Uterus (tissue), 3 donors: ENCODE measurements at regions not wholly inside any gene's neighbourhood (a gene's known extent, or its start where the extent isn't known, plus 50 kb on each side); places are given as distances from the start of the nearest gene placed in this dataset.

Experiments
- DNase-seq, 2 donors: peaks; one replicate each; pipeline ENCODE4 v3.0.0-alpha.2; 2019 to 2020
- H3K27ac ChIP-seq, 2 donors: fragments of 200-600 bp; sonication (generic); 1 replicate in 1 of 2; 2 replicates in 1 of 2; pipeline ENCODE4 v1.5.1; 2016 to 2018
- H3K27me3 ChIP-seq, 2 donors: fragments of 200-600 bp; sonication (generic); one replicate each; pipeline ENCODE4 v1.5.1; 2018 to 2019; ENCODE audit warnings: control low read depth in 1 of 2
- H3K36me3 ChIP-seq, 2 donors: fragments of 200-600 bp; sonication (generic); one replicate each; pipeline ENCODE4 v1.5.1; 2019; ENCODE audit warnings: control low read depth in 1 of 2
- H3K4me1 ChIP-seq, 2 donors: fragments of 200-600 bp; sonication (generic); one replicate each; pipeline ENCODE4 v1.5.1; 2018 to 2019; ENCODE audit warnings: control low read depth in 1 of 2
- H3K4me3 ChIP-seq, 2 donors: fragments of 200-600 bp; sonication (generic); 1 replicate in 1 of 2; 2 replicates in 1 of 2; pipeline ENCODE4 v1.5.1; 2018 to 2019; ENCODE audit warnings: mild to moderate bottlenecking in 1 of 2
- H3K9me3 ChIP-seq, 2 donors: fragments of 200-600 bp; sonication (generic); one replicate each; pipeline ENCODE4 v1.5.1; 2019; ENCODE audit warnings: control low read depth in 1 of 2
- CTCF ChIP-seq, 4 experiments: fragments of 200-600 bp in 2 of 4; fragments of 450-650 bp in 2 of 4; sonication (generic) in 2 of 4; IDR thresholded peaks; one replicate each; pipeline ENCODE4 v1.5.1; 2016 to 2019; ENCODE audit warnings: antibody characterized with exemption in 4 of 4, mild to moderate bottlenecking in 2 of 4, moderate library complexity in 1 of 4
- POLR2A ChIP-seq, 2 donors: fragments of 450-650 bp; IDR thresholded peaks; one replicate each; pipeline ENCODE4 v1.6.1; 2016; ENCODE audit warnings: antibody characterized with exemption in 2 of 2, mild to moderate bottlenecking in 1 of 2, moderate library complexity in 1 of 2
- intact Hi-C: fragments of 100-400 bp; cut with DNase I; formaldehyde crosslinking; loops from one replicate; pipeline ENCODE4 v1.15.1; 2023; ENCODE audit warnings: low total_unique reads
- donor health status: DM: yes; HTN: yes; CAD: no.

DNA sequence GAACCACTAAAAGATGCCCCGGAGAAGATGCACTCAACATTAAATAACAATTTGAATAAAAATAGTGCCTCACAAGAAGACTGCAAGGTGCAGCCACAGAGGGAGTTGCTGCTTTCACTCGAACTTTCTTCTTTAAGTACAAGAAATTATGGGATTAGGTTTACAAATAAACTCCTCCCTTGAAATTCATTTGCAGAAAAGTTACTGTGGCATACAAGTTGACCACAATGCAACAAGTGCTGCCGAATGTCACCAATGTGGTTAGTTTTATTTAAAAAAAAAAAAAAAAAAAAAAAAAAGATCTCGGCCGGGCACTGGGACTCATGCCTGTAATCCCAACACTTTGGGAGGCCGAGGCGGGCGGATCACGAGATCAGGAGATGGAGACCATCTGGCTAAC, 76.8 kb upstream of the RAB4A start:
- H3K9me3 ChIP-seq: no peaks in the 10 kb centered on the region
- no peak for DNase-seq
- intact Hi-C loops: no loop called here
- no peak overlapping the region for H3K4me3 ChIP-seq
- no peaks in the 10 kb centered on the region for H3K27me3 ChIP-seq
- no peak overlapping the region for H3K27ac ChIP-seq
- no peaks in the 10 kb centered on the region for H3K4me1 ChIP-seq
- H3K36me3 ChIP-seq: no peaks in the 10 kb centered on the region
- TF ChIP-seq POLR2A (IDR thresholded peaks at IDR 0.05) (no peak), CTCF (IDR thresholded peaks at IDR 0.05) (no peak)

GRCh38 chr1:229195246-229195645, 75.7 kb upstream of the RAB4A start:
- no peak overlapping the region for H3K27ac ChIP-seq
- no peak for DNase-seq
- no peaks in the 10 kb centered on the region for H3K27me3 ChIP-seq
- H3K36me3 ChIP-seq: no peaks in the 10 kb centered on the region
- no peaks in the 10 kb centered on the region for H3K9me3 ChIP-seq
- H3K4me3 ChIP-seq: no peak overlapping the region
- no peaks in the 10 kb centered on the region for H3K4me1 ChIP-seq
- intact Hi-C loops: no loop called here
- TF ChIP-seq CTCF (IDR thresholded peaks at IDR 0.05): no peak
- TF ChIP-seq POLR2A (IDR thresholded peaks at IDR 0.05): no peak

DNA sequence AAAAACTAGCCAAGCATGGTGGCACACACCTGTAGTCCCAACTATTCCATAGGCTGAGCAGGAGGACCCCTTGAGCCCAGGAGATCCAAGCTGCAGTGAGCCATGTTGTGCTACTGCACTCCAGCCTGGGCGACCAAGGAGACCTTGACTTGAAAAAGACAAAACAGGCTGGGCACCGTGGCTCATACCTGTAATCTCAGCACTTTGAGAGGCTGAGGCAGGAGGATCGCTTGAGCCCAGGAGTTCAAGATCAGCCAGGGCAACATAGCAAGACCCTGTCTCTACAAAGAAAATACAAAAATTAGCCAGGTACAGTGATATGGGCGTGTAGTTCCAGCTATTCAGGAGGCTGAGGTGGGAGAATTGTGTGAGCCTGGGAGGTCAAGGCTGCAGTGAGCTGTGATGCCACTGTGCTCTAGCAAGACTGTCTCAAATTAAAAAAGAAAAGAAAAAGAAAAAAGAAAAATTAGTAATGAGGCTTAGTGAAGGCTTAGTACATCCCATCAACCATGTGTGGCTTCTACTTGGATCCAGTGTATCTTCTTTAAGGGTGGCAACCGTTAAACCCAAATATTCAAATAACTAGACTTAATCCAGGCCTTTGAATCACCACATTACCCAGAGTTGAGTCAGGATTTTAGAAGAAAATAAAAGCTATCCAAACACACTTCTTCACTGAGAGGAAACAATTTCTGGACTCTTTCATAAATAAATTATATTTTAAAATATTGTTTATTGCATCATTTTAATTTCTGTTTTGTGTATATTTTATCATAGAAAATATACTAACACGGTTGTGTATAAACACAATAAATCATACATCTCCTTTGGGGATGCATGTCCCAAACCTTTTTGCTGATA, 74.3 kb upstream of the RAB4A start:
- intact Hi-C loops: no loop called here
- TF ChIP-seq CTCF (IDR thresholded peaks at IDR 0.05) (no peak), POLR2A (IDR thresholded peaks at IDR 0.05) (no peak)
- Histone ChIP-seq H3K27ac (no peak overlapping the region), H3K4me1 (no peaks in the 10 kb centered on the region), H3K4me3 (no peak overlapping the region), H3K9me3 (no peaks in the 10 kb centered on the region), H3K27me3 (no peaks in the 10 kb centered on the region), H3K36me3 (no peaks in the 10 kb centered on the region)
- no peak for DNase-seq

- no peaks in the 10 kb centered on the region for H3K4me1 ChIP-seq
Measured at GRCh38 chr1:229197265-229197585, 73.7 kb upstream of the RAB4A start.

More at GRCh38 chr1:229197265-229197585, 73.7 kb upstream of the RAB4A start:
- Histone ChIP-seq H3K9me3 (no peaks in the 10 kb centered on the region), H3K27ac (no peak overlapping the region), H3K27me3 (no peaks in the 10 kb centered on the region), H3K4me3 (no peak overlapping the region), H3K36me3 (no peaks in the 10 kb centered on the region)
- no peak for DNase-seq
- intact Hi-C loops: no loop called here
- TF ChIP-seq POLR2A (IDR thresholded peaks at IDR 0.05) (no peak), CTCF (IDR thresholded peaks at IDR 0.05) (no peak)
